A549 (cell line): ENCODE measurements at regions not wholly inside any gene's neighbourhood (a gene's known extent, or its start where the extent isn't known, plus 50 kb on each side); places are given as distances from the start of the nearest gene placed in this dataset.

Experiments used
- ATAC-seq, 2 experiments: fragments of 200-7000 bp in 1 of 2; fragments of >200 bp in 1 of 2; cut with Nextera tagmentation in 1 of 2; cut with Tn5 transposase in 1 of 2; 3 replicates each; pipeline versions ENCODE4 v1.8.0 to v1.9.1; 2018 to 2020; ENCODE audit warnings: mild to moderate bottlenecking in 1 of 2, moderate library complexity in 1 of 2
- CTCF ChIA-PET: fragments of 300-600 bp; sonication (Branson Sonifier 250); formaldehyde crosslinking; extraction: SDS; loops from one replicate; lab custom pipeline; 2021; ENCODE audit warnings: antibody characterized with exemption, inconsistent platforms; lab: Yijun Ruan, JAX
- POLR2A ChIA-PET: fragments of 350-600 bp; formaldehyde crosslinking; extraction: SDS; loops from one replicate; lab custom pipeline; 2021; ENCODE audit warnings: antibody characterized with exemption, inconsistent platforms; lab: Yijun Ruan, JAX
- DNase-seq, 2 experiments: peaks; one replicate each; pipeline versions ENCODE4 v3.0.0 to v3.0.0-alpha.2; 2011 to 2016; ENCODE audit warnings: low read depth in 1 of 2, low spot score in 1 of 2
- FAIRE-seq: peaks from 2 replicates; lab custom pipeline; 2011; peaks lifted over from hg19 to GRCh38; lab: Jason Lieb, UNC
- H3K27ac ChIP-seq, 2 experiments: fragments of >200 bp; sonication (Bioruptor Twin); formaldehyde crosslinking; 3 replicates each; pipeline ENCODE4 v1.5.1; 2016 to 2017
- H3K4me1 ChIP-seq: fragments of >200 bp; sonication (Bioruptor Twin); formaldehyde crosslinking; 3 replicates; pipeline ENCODE4 v1.6.1; 2016
- H3K4me2 ChIP-seq: fragments of >200 bp; sonication (Bioruptor Twin); formaldehyde crosslinking; 3 replicates; pipeline ENCODE4 v1.6.1; 2016
- H3K4me3 ChIP-seq: fragments of >200 bp; sonication (Bioruptor Twin); formaldehyde crosslinking; 3 replicates; pipeline ENCODE4 v1.5.1; 2016
- H3K9me3 ChIP-seq: fragments of >200 bp; sonication (Bioruptor Twin); formaldehyde crosslinking; 3 replicates; pipeline ENCODE4 v1.6.1; 2016
- BCL3 ChIP-seq: fragments of >200 bp; sonication (Bioruptor Twin); formaldehyde crosslinking; IDR thresholded peaks from 3 replicates; pipeline ENCODE4 v1.6.1; 2016
- CEBPB ChIP-seq, 2 experiments: fragments of >200 bp in 1 of 2; sonication (Bioruptor Twin) in 1 of 2; formaldehyde crosslinking in 1 of 2; IDR thresholded peaks; 2 replicates each; pipeline ENCODE4 v1.6.1; 2012 to 2016
- CTCF ChIP-seq: fragments of >200 bp; sonication (Bioruptor Twin); formaldehyde crosslinking; IDR thresholded peaks from 3 replicates; pipeline ENCODE4 v1.5.1; 2016
- EP300 ChIP-seq, 2 experiments: fragments of >200 bp; sonication (Bioruptor Twin); formaldehyde crosslinking; IDR thresholded peaks; 2 replicates in 1 of 2; 3 replicates in 1 of 2; pipeline ENCODE4 v1.6.1; 2016 to 2017
- FOSB ChIP-seq: fragments of 250-450 bp; sonication (Bioruptor Pico); IDR thresholded peaks from 2 replicates; pipeline ENCODE4 v1.5.0; 2020; ENCODE audit warnings: mild to moderate bottlenecking, moderate library complexity
- HES2 ChIP-seq: fragments of >200 bp; sonication (Bioruptor Twin); formaldehyde crosslinking; IDR thresholded peaks from 2 replicates; pipeline ENCODE4 v1.6.1; 2016
- HMGXB4 ChIP-seq: fragments of 250-450 bp; sonication (Bioruptor Pico); IDR thresholded peaks from 2 replicates; pipeline ENCODE4 v1.5.0; 2021; ENCODE audit warnings: mild to moderate bottlenecking, moderate library complexity, borderline replicate concordance
- HOXA7 ChIP-seq: fragments of 250-450 bp; sonication (Bioruptor Pico); IDR thresholded peaks from 2 replicates; pipeline ENCODE4 v1.5.0; 2020; ENCODE audit warnings: mild to moderate bottlenecking, moderate library complexity
- HOXB13 ChIP-seq: fragments of 250-450 bp; sonication (Bioruptor Pico); IDR thresholded peaks from 2 replicates; pipeline ENCODE4 v1.5.0; 2020; ENCODE audit warnings: low read depth, mild to moderate bottlenecking, moderate library complexity
- HOXB5 ChIP-seq: fragments of 250-450 bp; sonication (Bioruptor Pico); IDR thresholded peaks from 2 replicates; pipeline ENCODE4 v1.5.0; 2020; ENCODE audit warnings: mild to moderate bottlenecking, moderate library complexity
- JUN ChIP-seq, 2 experiments: fragments of >200 bp; sonication (Bioruptor Twin); formaldehyde crosslinking; IDR thresholded peaks; 2 replicates in 1 of 2; 3 replicates in 1 of 2; pipeline ENCODE4 v1.6.1; 2016 to 2017
- MAFK ChIP-seq: fragments of 450-650 bp; IDR thresholded peaks from 2 replicates; pipeline ENCODE4 v1.6.1; 2014; ENCODE audit not compliant: partially characterized antibody
- MAZ ChIP-seq: fragments of 150-350 bp; IDR thresholded peaks from 2 replicates; pipeline ENCODE4 v1.6.1; 2014; ENCODE audit warnings: antibody characterized with exemption, low read depth, low read length, borderline replicate concordance
- MYC ChIP-seq: IDR thresholded peaks from 2 replicates; pipeline ENCODE4 v1.6.1; 2012; ENCODE audit warnings: mild to moderate bottlenecking, inconsistent platforms, low read length, improper control_type of control experiment, borderline replicate concordance
- NFE2L2 ChIP-seq: fragments of 150-350 bp; conservative IDR thresholded peaks from 2 replicates; pipeline ENCODE4 v1.6.1; 2014; ENCODE audit warnings: low read length
- NPAS2 ChIP-seq: fragments of 250-450 bp; sonication (Bioruptor Pico); IDR thresholded peaks from 2 replicates; pipeline ENCODE4 v1.8.0; 2022; ENCODE audit warnings: mild to moderate bottlenecking, moderate library complexity, borderline replicate concordance
- NR3C1 ChIP-seq: fragments of >200 bp; sonication (Bioruptor Twin); formaldehyde crosslinking; IDR thresholded peaks from 3 replicates; pipeline ENCODE4 v1.6.1; 2017
- PHF8 ChIP-seq: fragments of 200-600 bp; sonication (generic); IDR thresholded peaks from 2 replicates; pipeline ENCODE4 v1.6.1; 2016; ENCODE audit warnings: low read depth, mild to moderate bottlenecking, antibody characterized with exemption, moderate library complexity, borderline replicate concordance
- POLR2A ChIP-seq: IDR thresholded peaks from 2 replicates; pipeline ENCODE4 v1.6.1; 2012; ENCODE audit warnings: mild to moderate bottlenecking, low read length
- RFX5 ChIP-seq: fragments of 450-650 bp; IDR thresholded peaks from 2 replicates; pipeline ENCODE4 v1.7.1; 2014; ENCODE audit warnings: antibody characterized with exemption, mild to moderate bottlenecking, moderate library complexity
- SMC3 ChIP-seq: fragments of >200 bp; sonication (Bioruptor Twin); formaldehyde crosslinking; IDR thresholded peaks from 3 replicates; pipeline ENCODE4 v1.6.1; 2018; ENCODE audit warnings: inconsistent platforms
- TFCP2L1 ChIP-seq: fragments of 250-450 bp; sonication (Bioruptor Pico); IDR thresholded peaks from 2 replicates; pipeline ENCODE4 v1.5.0; 2021; ENCODE audit warnings: mild to moderate bottlenecking
- ZSCAN20 ChIP-seq: fragments of 250-450 bp; sonication (Bioruptor Pico); IDR thresholded peaks from 2 replicates; pipeline ENCODE4 v1.8.0; 2022; ENCODE audit warnings: mild to moderate bottlenecking, moderate library complexity
- WGBS: methylation state at CpG from one replicate; pipeline ENCODE4 v1.1.6; 2017; ENCODE audit errors: missing lambda C conversion rate; 5-methylcytosine and 5-hydroxymethylcytosine counted together

GRCh38 chr6:44572346-44572745 lies 184.8 kb downstream of the CDC5L start:
- Histone ChIP-seq H3K27ac (no peak overlapping the region), H3K4me1 (no peaks in the 10 kb centered on the region), H3K4me2 (no peak overlapping the region), H3K9me3 (no peaks in the 10 kb centered on the region), H3K4me3 (no peak overlapping the region)
- no peak for DNase-seq
- ChIA-PET CTCF (no interaction called here), POLR2A (no interaction called here)
- no peak for ATAC-seq
- no peak for FAIRE-seq
- no peak for TF ChIP-seq JUN (IDR thresholded peaks at IDR 0.05)
- TF ChIP-seq HOXB5 = no peak
- no peak for TF ChIP-seq MAFK
- TF ChIP-seq ZSCAN20 (CRISPR knock-in tag) = no peak
- no peak for TF ChIP-seq MYC
- TF ChIP-seq SMC3 = no peak
- no peak for TF ChIP-seq BCL3
- no peak for TF ChIP-seq CTCF
- TF ChIP-seq POLR2A = no peak
- no peak for TF ChIP-seq HOXA7 (CRISPR knock-in tag)

GRCh38 chr6:44575644-44576043 lies 188.1 kb downstream of the CDC5L start:
- H3K4me2 ChIP-seq = no peak overlapping the region
- POLR2A ChIA-PET = no interaction called here
- no peaks in the 10 kb centered on the region for H3K9me3 ChIP-seq
- no peak for TF ChIP-seq EP300 (IDR thresholded peaks at IDR 0.05)
- no peak for TF ChIP-seq NFE2L2
- TF ChIP-seq MAZ = no peak
- TF ChIP-seq HOXB13 (CRISPR knock-in tag) = no peak
- no peak for TF ChIP-seq CTCF
- TF ChIP-seq TFCP2L1 (CRISPR knock-in tag) = no peak
- TF ChIP-seq NR3C1 = no peak
- no peak for TF ChIP-seq HMGXB4
- CTCF ChIA-PET = no interaction called here
- H3K4me1 ChIP-seq = no peaks in the 10 kb centered on the region
- ATAC-seq = no peak
- DNase-seq = no peak
- no peak overlapping the region for H3K4me3 ChIP-seq
- H3K27ac ChIP-seq = no peak overlapping the region
- FAIRE-seq = no peak

- no peak for FAIRE-seq
- ATAC-seq = no peak
These were observed 188.7 kb downstream of the CDC5L start for GRCh38 chr6:44576132-44576631.

More at GRCh38 chr6:44576132-44576631, 188.7 kb downstream of the CDC5L start:
- ChIA-PET POLR2A (no interaction called here), CTCF (no interaction called here)
- Histone ChIP-seq H3K9me3 (no peaks in the 10 kb centered on the region), H3K27ac (no peak overlapping the region), H3K4me2 (no peak overlapping the region), H3K4me3 (no peak overlapping the region), H3K4me1 (no peaks in the 10 kb centered on the region)
- TF ChIP-seq CEBPB (IDR thresholded peaks at IDR 0.05) (no peak), RFX5 (no peak), NPAS2 (CRISPR knock-in tag) (no peak), FOSB (CRISPR knock-in tag) (no peak), HES2 (no peak), CTCF (no peak), PHF8 (no peak)
- 28% methylated on average over 1 of the region's 1 CpG for WGBS
- no peak for DNase-seq
